Neural crest cell (in vitro differentiated cells): ENCODE measurements at regions not wholly inside any gene's neighbourhood (a gene's known extent, or its start where the extent isn't known, plus 50 kb on each side); places are given as distances from the start of the nearest gene placed in this dataset.
"Not testable (repeated sequence)": the region's sequence is repeated elsewhere in the genome, so short reads cannot be mapped to it uniquely, and the experiment has no call there.

Experiments
- DNase-seq: peaks from one replicate; pipeline ENCODE4 v3.0.0; 2021; ENCODE audit warnings: low read depth, mixed read lengths, low spot score
- H3K27ac Mint-ChIP-seq: one replicate; pipeline ENCODE4 v1.8.0; 2021; ENCODE audit warnings: mild to moderate bottlenecking, mixed read lengths; ENCODE audit not compliant: unreplicated experiment
- H3K27me3 Mint-ChIP-seq: 2 replicates; pipeline ENCODE4 v1.8.0; 2021; ENCODE audit warnings: low read depth, mild to moderate bottlenecking, mixed read lengths
- H3K36me3 Mint-ChIP-seq: 2 replicates; pipeline ENCODE4 v1.8.0; 2021; ENCODE audit warnings: low read depth, mild to moderate bottlenecking, mixed read lengths
- H3K4me1 Mint-ChIP-seq: 2 replicates; pipeline ENCODE4 v1.8.0; 2021; ENCODE audit warnings: mixed read lengths
- H3K4me3 Mint-ChIP-seq: one replicate; pipeline ENCODE4 v1.8.0; 2021; ENCODE audit warnings: mild to moderate bottlenecking, mixed read lengths
- H3K9me3 Mint-ChIP-seq: 2 replicates; pipeline ENCODE4 v1.8.0; 2021; ENCODE audit warnings: mixed read lengths
- TF ChIP-seq, protein P1 (sequence below): fragments of 200-600 bp; sonication (generic); conservative IDR thresholded peaks from 2 replicates; pipeline ENCODE4 v1.5.0; 2021; ENCODE audit warnings: antibody characterized with exemption, mild to moderate bottlenecking

- Mint-ChIP-seq H3K27ac (no peak overlapping the region), H3K36me3 (no peaks in the 10 kb centered on the region), H3K4me3 (no peak overlapping the region), H3K4me1 (no peaks in the 10 kb centered on the region), H3K27me3 (peaks cover 27% of the 10 kb centered on the region), H3K9me3 (no peaks in the 10 kb centered on the region)
- TF ChIP-seq, protein P1, sequence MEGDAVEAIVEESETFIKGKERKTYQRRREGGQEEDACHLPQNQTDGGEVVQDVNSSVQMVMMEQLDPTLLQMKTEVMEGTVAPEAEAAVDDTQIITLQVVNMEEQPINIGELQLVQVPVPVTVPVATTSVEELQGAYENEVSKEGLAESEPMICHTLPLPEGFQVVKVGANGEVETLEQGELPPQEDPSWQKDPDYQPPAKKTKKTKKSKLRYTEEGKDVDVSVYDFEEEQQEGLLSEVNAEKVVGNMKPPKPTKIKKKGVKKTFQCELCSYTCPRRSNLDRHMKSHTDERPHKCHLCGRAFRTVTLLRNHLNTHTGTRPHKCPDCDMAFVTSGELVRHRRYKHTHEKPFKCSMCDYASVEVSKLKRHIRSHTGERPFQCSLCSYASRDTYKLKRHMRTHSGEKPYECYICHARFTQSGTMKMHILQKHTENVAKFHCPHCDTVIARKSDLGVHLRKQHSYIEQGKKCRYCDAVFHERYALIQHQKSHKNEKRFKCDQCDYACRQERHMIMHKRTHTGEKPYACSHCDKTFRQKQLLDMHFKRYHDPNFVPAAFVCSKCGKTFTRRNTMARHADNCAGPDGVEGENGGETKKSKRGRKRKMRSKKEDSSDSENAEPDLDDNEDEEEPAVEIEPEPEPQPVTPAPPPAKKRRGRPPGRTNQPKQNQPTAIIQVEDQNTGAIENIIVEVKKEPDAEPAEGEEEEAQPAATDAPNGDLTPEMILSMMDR, result no peak
- no peak for DNase-seq
These were observed 124.7 kb downstream of the NPIPB5 start for GRCh38 chr16:22635357-22635761.

- TF ChIP-seq, protein P1, result no peak
- Mint-ChIP-seq H3K9me3 (no peaks in the 10 kb centered on the region), H3K27ac (no peak overlapping the region), H3K4me3 (no peak overlapping the region), H3K27me3 (peaks cover 27% of the 10 kb centered on the region), H3K36me3 (no peaks in the 10 kb centered on the region), H3K4me1 (no peaks in the 10 kb centered on the region)
- no peak for DNase-seq
These were observed 125.1 kb downstream of the NPIPB5 start for GRCh38 chr16:22635801-22636200.

- Mint-ChIP-seq H3K27me3 (peaks cover 24% of the 10 kb centered on the region), H3K9me3 (no peaks in the 10 kb centered on the region), H3K4me1 (no peaks in the 10 kb centered on the region), H3K4me3 (no peak overlapping the region), H3K27ac (no peak overlapping the region), H3K36me3 (no peaks in the 10 kb centered on the region)
- TF ChIP-seq, protein P1, result no peak
- no peak for DNase-seq
These were observed 127.9 kb downstream of the NPIPB5 start for GRCh38 chr16:22638393-22639206.

GRCh38 chr16:22641131-22641628 is 130.5 kb downstream of the NPIPB5 start:
- TF ChIP-seq, protein P1, result no peak
- Mint-ChIP-seq H3K27ac (no peak overlapping the region), H3K27me3 (peaks cover under 1% of the 10 kb centered on the region), H3K4me3 (no peak overlapping the region), H3K36me3 (no peaks in the 10 kb centered on the region), H3K4me1 (no peaks in the 10 kb centered on the region), H3K9me3 (no peaks in the 10 kb centered on the region)
- no peak for DNase-seq

DNA sequence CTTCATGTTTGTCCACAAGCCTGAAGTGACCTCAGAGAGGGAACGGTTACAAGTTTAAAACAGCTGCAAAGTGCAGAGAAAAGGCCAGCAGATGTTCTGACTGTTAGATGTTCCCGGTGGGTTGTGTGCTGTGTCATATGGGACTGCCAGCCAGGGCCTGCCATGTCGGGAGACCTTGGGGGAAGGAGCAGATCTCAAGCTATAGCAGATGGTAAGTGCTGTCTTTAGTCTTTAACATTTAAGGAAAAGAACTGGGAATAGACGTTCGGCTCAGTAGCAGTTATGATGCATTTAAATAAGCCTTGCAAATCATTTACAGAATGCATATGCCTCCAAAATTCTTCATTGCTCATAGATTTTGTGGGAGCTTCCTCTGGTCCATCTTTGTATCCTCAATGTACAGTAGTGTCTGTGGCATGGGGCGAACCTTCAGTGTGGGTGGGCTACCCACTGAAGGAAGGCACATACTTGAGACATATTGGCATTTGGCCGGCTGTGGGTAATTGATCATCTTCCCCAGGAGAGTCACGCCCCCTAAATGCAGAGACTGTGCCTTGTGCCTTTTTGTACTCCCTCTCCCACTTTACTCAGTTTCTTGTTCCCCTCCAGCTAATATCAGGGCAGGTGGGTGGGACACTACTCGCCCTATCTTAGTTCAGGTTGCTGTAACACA is 131.9 kb downstream of the NPIPB5 start:
- Mint-ChIP-seq H3K4me3 (no peak overlapping the region), H3K27ac (no peak overlapping the region), H3K4me1 (no peaks in the 10 kb centered on the region), H3K36me3 (no peaks in the 10 kb centered on the region), H3K9me3 (no peaks in the 10 kb centered on the region), H3K27me3 (no peaks in the 10 kb centered on the region)
- TF ChIP-seq, protein P1, result no peak
- no peak for DNase-seq

DNA sequence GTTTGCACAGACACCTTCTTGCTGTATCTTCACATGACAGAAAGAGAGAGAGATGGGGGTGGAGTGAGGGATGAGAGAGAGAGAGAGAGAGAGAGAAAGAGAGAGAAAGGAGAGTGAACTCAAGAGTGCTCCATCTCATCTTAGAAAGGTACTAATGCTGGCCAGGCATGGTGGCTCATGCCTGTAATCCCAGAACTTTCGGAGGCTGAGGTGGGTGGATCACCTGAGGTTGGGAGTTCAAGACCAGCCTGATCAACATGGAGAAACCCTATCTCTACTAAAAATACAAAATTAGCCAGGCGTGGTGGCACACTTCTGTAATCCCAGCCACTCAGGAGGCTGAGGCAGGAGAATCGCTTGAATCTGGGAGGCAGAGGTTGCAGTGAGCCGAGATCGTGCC is 132.5 kb downstream of the NPIPB5 start:
- not testable (repeated sequence) for DNase-seq, H3K27ac Mint-ChIP-seq, H3K27me3 Mint-ChIP-seq, H3K4me1 Mint-ChIP-seq, H3K36me3 Mint-ChIP-seq, H3K9me3 Mint-ChIP-seq, H3K4me3 Mint-ChIP-seq
